ENCODE measurements at regions not wholly inside any gene's neighbourhood (a gene's known extent, or its start where the extent isn't known, plus 50 kb on each side); places are given as distances from the start of the nearest gene placed in this dataset.
"Not testable (repeated sequence)": the region's sequence is repeated elsewhere in the genome, so short reads cannot be mapped to it uniquely, and the experiment has no call there.

GRCh38 chr3:23116081-23116837, 86.9 kb upstream of the UBE2E2 start:
- DNase-seq: no peak

- DNase-seq: no peak
Measured at GRCh38 chr3:23117856-23118255, 85.3 kb upstream of the UBE2E2 start.

GRCh38 chr3:23127196-23127595, 75.9 kb upstream of the UBE2E2 start:
- no peak for DNase-seq

- no peak for DNase-seq
Measured at GRCh38 chr3:23128655-23129054, 74.5 kb upstream of the UBE2E2 start.

- DNase-seq: no peak
Measured at GRCh38 chr3:23129117-23129516, 74.0 kb upstream of the UBE2E2 start.

- no peak for DNase-seq
Measured at GRCh38 chr3:23129817-23130216, 73.3 kb upstream of the UBE2E2 start.

- no peak for DNase-seq
Measured at GRCh38 chr3:23130406-23130805, 72.7 kb upstream of the UBE2E2 start.

- DNase-seq: no peak
Measured at GRCh38 chr3:23135026-23135785, 67.9 kb upstream of the UBE2E2 start.

GRCh38 chr3:23136054-23136453, 67.1 kb upstream of the UBE2E2 start:
- DNase-seq: no peak

GRCh38 chr3:23144051-23144450, 59.1 kb upstream of the UBE2E2 start:
- DNase-seq: not testable (repeated sequence)

GRCh38 chr3:23146163-23146562, 57.0 kb upstream of the UBE2E2 start:
- no peak for DNase-seq

GRCh38 chr3:23152989-23153388, 50.1 kb upstream of the UBE2E2 start:
- DNase-seq: no peak
